Fibroblast of mammary gland (primary cell): ENCODE measurements at regions not wholly inside any gene's neighbourhood (a gene's known extent, or its start where the extent isn't known, plus 50 kb on each side); places are given as distances from the start of the nearest gene placed in this dataset.

Experiments used
- DNase-seq: peaks from one replicate; pipeline ENCODE4 v3.0.0-alpha.2; 2010; ENCODE audit warnings: low read depth
- H3K4me3 ChIP-seq: 2 replicates; pipeline ENCODE4 v1.5.1; 2011; ENCODE audit warnings: low read depth, mild to moderate bottlenecking, low read length, moderate library complexity; ENCODE audit not compliant: control insufficient read depth
- CTCF ChIP-seq: conservative IDR thresholded peaks from 2 replicates; pipeline ENCODE4 v1.5.1; 2011; ENCODE audit warnings: low read depth, low read length, inconsistent platforms; ENCODE audit not compliant: control insufficient read depth, insufficient read depth

GRCh38 chr12:71349950-71350349 lies 89.6 kb upstream of the LGR5 start:
- no peak for DNase-seq
- no peak overlapping the region for H3K4me3 ChIP-seq
- TF ChIP-seq CTCF: no peak

- no peak for TF ChIP-seq CTCF
- H3K4me3 ChIP-seq: no peak overlapping the region
- no peak for DNase-seq
Observed at GRCh38 chr12:71338933-71339332, 100.7 kb upstream of the LGR5 start.

GRCh38 chr12:71335963-71336257 lies 103.7 kb upstream of the LGR5 start:
- no peak for DNase-seq
- H3K4me3 ChIP-seq: no peak overlapping the region
- TF ChIP-seq CTCF: no peak

- no peak overlapping the region for H3K4me3 ChIP-seq
- DNase-seq: peak; percentile 30
- no peak for TF ChIP-seq CTCF
Observed at GRCh38 chr12:71335151-71335962, 104.2 kb upstream of the LGR5 start.

GRCh38 chr12:71333418-71333817 lies 106.2 kb upstream of the LGR5 start:
- DNase-seq: no peak
- TF ChIP-seq CTCF: no peak
- H3K4me3 ChIP-seq: no peak overlapping the region

- no peak overlapping the region for H3K4me3 ChIP-seq
- DNase-seq: no peak
- TF ChIP-seq CTCF: no peak
Observed at GRCh38 chr12:71329956-71330355, 109.6 kb upstream of the LGR5 start.

GRCh38 chr12:71321531-71321930 lies 118.1 kb upstream of the LGR5 start:
- DNase-seq: no peak
- TF ChIP-seq CTCF: no peak
- no peak overlapping the region for H3K4me3 ChIP-seq
